LNCaP clone FGC (cell line): ENCODE measurements at regions not wholly inside any gene's neighbourhood (a gene's known extent, or its start where the extent isn't known, plus 50 kb on each side); places are given as distances from the start of the nearest gene placed in this dataset.

Experiments used
- DNase-seq: peaks from one replicate; pipeline ENCODE4 v3.0.0-alpha.2; 2011; ENCODE audit warnings: low read depth
- H3K4me3 ChIP-seq: 2 replicates; pipeline ENCODE4 v1.5.1; 2011; ENCODE audit warnings: mild to moderate bottlenecking, low read depth, low read length, control low read depth
- TF ChIP-seq, protein P1 (sequence below): IDR thresholded peaks from 2 replicates; pipeline ENCODE4 v1.5.1; 2012; ENCODE audit warnings: mild to moderate bottlenecking; ENCODE audit not compliant: control insufficient read depth, insufficient read depth; ENCODE audit errors: extremely low read depth

DNA sequence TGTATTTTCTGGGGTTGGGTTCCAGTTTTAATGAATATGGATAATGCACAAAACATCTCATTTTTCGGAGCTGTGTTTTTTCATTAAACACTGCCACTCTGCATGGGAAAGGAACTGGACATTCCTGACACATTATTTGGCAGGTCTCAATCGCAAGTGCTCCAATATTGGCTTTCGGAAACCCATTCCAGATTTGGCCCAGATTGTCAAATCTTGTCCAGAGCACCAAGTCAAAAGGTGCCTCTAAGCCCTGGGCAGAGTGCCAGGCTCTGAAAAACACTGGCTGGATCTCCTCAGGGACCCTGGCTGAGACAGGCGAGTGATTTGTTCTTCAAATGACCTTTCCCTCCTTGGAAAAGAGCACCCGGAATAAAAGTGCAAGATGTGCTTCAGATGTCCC is 68.4 kb upstream of the MRPS6 start:
- no peak for DNase-seq
- TF ChIP-seq, protein P1, sequence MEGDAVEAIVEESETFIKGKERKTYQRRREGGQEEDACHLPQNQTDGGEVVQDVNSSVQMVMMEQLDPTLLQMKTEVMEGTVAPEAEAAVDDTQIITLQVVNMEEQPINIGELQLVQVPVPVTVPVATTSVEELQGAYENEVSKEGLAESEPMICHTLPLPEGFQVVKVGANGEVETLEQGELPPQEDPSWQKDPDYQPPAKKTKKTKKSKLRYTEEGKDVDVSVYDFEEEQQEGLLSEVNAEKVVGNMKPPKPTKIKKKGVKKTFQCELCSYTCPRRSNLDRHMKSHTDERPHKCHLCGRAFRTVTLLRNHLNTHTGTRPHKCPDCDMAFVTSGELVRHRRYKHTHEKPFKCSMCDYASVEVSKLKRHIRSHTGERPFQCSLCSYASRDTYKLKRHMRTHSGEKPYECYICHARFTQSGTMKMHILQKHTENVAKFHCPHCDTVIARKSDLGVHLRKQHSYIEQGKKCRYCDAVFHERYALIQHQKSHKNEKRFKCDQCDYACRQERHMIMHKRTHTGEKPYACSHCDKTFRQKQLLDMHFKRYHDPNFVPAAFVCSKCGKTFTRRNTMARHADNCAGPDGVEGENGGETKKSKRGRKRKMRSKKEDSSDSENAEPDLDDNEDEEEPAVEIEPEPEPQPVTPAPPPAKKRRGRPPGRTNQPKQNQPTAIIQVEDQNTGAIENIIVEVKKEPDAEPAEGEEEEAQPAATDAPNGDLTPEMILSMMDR, result no peak
- H3K4me3 ChIP-seq, result no peak overlapping the region

DNA sequence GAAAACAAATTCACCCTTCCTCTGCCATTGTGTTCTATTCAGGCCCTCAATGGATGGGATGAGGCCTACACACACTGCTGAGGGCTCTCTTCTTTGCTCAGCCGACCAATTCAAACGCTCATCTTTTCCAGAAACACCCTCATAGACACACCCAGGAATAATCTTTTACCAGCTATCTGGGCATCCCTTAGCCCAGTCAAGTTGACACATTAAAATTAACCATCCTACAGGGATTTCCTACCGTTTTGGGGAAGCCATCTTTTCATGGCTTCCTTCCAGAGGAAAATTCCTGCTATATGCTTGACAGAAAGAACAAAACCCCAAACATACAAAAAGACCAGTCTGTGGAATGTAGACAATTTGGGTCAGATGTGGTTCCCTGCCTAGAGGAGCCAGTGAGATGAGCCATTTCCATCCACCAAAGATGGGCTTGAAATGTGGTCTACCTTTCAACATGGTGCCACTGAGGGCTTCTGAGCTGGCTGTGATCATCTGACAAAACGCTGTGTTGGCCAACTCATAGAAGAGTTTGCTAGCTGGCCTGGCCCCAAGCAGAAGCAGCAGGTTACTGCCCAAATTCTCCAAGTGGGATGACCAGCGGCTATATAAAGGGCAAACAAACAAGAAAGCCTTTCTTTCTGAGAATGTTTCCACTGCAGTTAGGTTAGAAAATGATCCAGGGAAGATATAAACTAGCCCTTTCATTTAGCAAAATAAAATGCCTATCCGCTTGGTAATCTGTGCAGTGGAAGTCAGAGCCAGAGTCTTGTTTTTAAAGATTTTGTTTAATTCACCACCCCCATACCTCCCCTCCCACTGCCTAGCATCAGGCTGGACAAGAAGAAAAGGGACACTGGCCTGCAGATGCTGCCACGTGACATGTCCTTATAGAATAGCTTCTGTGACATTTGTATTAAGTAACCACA is 69.1 kb upstream of the MRPS6 start:
- no peak for DNase-seq
- TF ChIP-seq, protein P1, result no peak
- H3K4me3 ChIP-seq, result no peak overlapping the region

DNA sequence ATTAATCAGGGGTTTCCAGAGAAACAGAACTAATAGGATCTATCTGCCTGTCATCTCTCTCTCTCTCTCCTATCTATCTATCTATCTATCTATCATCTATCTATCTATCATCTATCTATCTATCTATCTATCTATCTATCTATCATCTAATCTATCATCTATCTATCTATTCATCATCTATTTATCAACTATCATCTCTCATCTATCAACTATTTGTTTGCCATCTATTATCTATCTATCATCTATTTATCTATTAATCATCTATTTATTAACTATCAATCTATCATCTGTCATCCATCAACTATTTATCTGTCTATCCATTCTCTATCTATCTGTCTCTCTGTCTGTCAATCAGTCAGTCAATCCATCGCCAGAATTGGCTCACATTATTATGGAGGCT is 70.0 kb upstream of the MRPS6 start:
- DNase-seq, result no peak
- TF ChIP-seq, protein P1, result no peak
- no peak overlapping the region for H3K4me3 ChIP-seq

DNA sequence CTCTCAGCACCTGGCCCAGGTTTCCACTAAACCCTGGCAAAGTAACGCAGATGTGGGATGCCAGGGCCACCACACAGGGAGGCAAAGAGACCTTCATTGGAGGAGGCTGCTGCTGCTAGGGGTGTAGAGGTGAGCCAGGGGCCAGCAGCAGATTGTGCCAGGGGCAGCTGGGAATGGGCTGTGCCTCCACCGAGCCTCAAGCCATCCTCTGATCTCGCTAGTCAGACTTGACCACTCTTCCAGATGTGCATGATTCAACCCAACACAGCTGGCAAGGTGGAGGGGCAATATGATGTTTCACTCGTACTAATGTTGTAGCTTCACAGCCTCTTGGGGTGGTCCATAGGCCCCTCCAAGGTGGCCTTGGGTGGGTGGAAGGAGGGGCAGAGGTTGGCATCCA is 73.0 kb upstream of the MRPS6 start:
- DNase-seq, result no peak
- TF ChIP-seq, protein P1, result no peak
- no peak overlapping the region for H3K4me3 ChIP-seq

DNA sequence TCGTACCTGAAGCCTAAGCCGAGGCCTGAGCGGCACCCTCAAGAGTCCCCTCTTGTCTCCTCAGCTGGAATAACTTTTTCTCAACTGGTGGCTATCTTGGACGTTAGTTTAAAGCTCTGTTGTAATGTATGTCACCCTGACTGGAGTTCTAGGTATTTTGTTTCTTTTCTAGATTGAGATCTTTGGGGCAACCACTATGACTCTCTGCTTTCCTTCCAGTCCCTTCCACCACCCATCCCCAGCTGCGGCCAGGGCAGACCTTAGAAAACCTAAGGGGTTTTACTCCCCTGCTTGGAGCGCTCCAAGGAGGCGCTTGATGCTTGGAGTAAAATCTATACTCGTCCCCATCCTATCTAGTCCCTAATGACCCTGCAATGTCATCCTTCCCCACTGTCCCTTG is 74.6 kb upstream of the MRPS6 start:
- no peak for DNase-seq
- H3K4me3 ChIP-seq, result no peak overlapping the region
- TF ChIP-seq, protein P1, result no peak

DNA sequence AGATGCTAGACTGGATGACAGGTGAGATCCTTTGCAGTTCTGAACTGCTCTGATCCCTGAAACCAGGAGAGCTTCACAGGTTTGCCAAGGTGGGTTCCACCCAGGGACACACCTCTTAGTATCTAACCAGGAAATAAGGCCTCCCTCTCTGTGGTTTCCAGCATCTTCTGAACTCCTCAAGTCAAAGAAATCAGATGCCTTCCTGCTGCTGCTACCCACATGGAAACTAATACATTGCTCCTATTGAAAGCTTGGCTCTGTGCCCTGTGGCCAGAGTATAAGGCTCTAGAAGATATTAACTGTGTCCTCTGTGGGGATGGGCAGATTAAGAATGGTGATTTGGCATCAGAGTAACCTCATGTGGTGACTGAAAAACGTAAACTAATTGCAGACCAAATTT is 75.0 kb upstream of the MRPS6 start:
- DNase-seq, result no peak
- no peak overlapping the region for H3K4me3 ChIP-seq
- TF ChIP-seq, protein P1, result no peak

DNA sequence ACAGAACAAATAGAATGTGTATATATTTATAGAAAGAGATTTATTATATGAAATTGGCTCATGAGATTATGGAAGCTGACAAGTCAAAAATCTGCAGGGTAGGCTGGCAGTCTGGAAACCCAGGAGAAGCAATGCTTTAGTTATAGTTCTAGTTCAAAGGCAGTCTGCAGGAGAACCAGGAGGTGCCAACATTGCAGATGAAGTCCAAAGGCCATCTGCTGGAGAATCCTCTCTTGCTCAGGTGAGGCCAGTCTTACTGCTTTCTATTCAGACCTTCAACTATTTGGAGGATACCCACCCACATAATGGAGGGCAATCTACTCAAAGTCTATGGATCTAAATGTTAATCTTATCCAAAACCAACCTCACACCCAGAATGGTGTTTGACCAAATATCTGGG is 75.9 kb upstream of the MRPS6 start:
- no peak overlapping the region for H3K4me3 ChIP-seq
- no peak for DNase-seq
- TF ChIP-seq, protein P1, result no peak
